ENCODE measurements at regions not wholly inside any gene's neighbourhood (a gene's known extent, or its start where the extent isn't known, plus 50 kb on each side); places are given as distances from the start of the nearest gene placed in this dataset.
A peak's percentile ranks its signal among the peaks of the same experiment; 100 is the strongest.

DNA sequence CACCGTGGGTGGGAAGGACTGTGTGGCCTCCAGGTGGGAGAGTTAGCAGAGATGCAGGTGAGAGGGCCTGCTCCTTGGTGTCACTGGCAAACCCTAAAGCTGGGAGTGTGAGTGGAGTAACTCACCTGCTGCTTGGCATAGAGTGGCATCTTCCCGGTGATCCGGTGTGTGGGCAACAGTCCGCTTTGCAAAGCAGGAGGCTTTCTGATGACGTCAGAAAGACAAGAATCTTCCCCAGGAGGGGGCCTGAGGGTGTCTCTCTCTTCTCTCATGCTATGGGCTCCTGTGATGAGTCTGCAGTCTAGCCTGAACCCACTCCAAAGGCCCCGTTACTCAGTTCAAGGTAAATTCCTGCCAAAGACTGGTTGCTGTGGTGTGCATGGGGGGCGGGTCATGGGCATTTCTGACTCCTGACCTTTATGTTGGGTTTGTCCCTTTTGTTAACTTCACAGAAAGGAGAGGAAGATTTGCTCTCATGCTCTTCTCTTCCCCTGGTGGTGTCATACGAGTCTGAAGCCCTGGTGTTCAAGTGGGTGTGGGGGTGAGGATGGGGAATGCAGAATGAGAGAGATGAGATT is 187.9 kb downstream of the GATA3 start:
- ATAC-seq (peak; percentile 87 to 97), DNase-seq (ENCODE audit: low spot score in 2 of 2) (peak; percentile 50 to 87)
- H3K27ac Mint-ChIP-seq: peak overlapping the region in 1 of 2 donors; percentile 57
- peaks cover 5 to 14% of the 10 kb centered on the region in 2 donors for H3K36me3 Mint-ChIP-seq
- peaks cover 0 to 7% of the 10 kb centered on the region in 2 donors for H3K9me3 Mint-ChIP-seq

DNA sequence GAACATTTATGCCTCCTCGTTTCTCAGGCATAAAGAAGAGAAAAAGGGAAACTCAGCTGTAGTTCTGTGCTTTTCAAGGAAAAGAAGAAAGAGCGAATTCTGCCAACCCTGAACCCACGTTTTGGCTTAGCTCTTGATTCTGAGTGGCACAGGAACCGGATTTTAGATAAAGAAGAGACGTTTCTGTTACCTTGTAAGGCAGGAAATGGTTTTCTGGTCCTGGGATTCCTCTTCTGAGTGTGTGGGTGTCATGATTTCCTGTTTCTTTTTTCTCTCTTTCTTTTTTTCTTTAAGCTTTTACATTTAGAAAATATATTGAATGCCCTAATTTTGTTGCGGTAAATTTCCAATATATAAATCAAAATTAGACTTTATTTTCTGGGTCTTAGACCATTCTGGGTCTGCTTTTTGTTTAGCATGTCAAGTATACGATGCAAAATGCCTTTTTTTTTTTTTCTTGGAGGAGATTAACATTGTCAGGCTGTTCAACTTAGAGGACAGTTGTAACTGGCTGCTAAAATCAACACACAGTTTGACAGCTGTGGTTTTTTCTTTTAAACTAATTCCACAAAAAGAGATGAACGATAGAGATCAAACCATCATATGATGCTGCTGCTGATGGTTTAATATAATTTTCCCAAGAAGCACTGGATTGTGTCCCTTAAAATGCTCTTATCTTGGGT is 190.8 kb downstream of the GATA3 start:
- ATAC-seq (peak in 1 of 2 donors; percentile 40), DNase-seq (ENCODE audit: low spot score in 2 of 2) (no peak)
- Mint-ChIP-seq H3K27ac (peak overlapping the region; percentile 22 to 83), H3K36me3 (peaks cover 15 to 20% of the 10 kb centered on the region in 2 donors), H3K9me3 (peaks cover 8 to 12% of the 10 kb centered on the region in 2 donors)

DNA sequence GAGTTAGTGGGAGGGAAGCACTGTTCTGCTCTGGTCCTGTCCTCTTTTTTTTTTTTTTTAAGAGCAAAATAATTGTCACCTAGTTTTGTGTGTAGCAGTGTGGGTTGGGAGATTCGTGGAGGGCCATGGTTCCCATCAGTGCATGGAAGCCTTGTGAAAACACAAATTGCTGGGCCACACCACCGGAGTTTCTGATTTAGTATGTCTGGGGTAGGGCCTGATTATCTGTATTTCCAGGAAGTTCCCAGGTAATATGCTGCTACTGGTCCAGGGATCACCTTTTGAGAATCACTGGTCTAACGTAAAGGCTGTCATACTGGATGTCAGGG is 191.3 kb downstream of the GATA3 start:
- ATAC-seq: no peak
- peaks cover 8 to 12% of the 10 kb centered on the region in 2 donors for H3K9me3 Mint-ChIP-seq
- H3K27ac Mint-ChIP-seq: peak overlapping the region in 1 of 2 donors; percentile 83
- peaks cover 13 to 20% of the 10 kb centered on the region in 2 donors for H3K36me3 Mint-ChIP-seq
- DNase-seq (ENCODE audit: low spot score in 2 of 2): no peak

DNA sequence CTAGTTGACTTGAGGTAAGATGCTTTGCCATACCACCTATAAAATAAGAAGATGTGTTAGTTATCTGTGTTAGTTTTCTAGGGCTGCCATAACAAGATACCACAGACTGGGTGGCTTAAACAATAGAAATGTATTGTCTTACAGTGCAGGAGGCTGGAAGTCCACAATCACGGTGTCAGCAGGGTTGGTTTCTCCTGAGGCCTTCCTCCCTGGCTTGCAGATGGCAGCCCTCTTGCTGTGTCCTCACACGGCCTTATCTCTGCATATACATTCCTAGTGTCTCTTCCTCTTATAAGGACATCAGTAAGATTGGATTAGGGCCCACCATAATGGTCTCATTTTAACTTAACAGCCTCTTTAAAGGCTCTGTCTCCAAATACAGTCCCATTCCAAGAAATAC is 192.1 kb downstream of the GATA3 start:
- Mint-ChIP-seq H3K9me3 (peaks cover 8 to 12% of the 10 kb centered on the region in 2 donors), H3K36me3 (peaks cover 13 to 20% of the 10 kb centered on the region in 2 donors), H3K27ac (no peak overlapping the region)
- ATAC-seq: no peak
- DNase-seq (ENCODE audit: low spot score in 2 of 2): no peak

DNA sequence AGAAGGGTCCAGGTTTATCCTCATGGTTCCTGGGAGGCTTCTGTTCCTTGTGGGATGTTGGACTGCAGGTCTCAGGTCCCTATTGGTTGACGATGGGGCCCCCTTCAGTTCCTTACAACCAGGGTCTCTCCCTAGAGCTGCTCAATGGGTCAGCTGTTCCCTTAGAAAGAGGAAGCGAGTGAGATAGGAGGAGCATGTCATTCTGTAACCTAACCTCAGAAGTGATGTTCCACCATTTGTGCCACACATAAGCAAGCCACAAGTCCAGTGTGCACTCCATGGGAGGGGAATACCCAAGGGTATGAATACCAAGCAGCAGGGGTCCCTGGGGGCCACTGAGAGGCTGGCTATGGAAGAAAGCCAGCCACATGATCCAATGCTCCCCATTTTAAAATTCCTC is 192.7 kb downstream of the GATA3 start:
- ATAC-seq (no peak), DNase-seq (ENCODE audit: low spot score in 2 of 2) (no peak)
- H3K36me3 Mint-ChIP-seq: peaks cover 13 to 20% of the 10 kb centered on the region in 2 donors
- H3K27ac Mint-ChIP-seq: no peak overlapping the region
- H3K9me3 Mint-ChIP-seq: peaks cover 8 to 12% of the 10 kb centered on the region in 2 donors

DNA sequence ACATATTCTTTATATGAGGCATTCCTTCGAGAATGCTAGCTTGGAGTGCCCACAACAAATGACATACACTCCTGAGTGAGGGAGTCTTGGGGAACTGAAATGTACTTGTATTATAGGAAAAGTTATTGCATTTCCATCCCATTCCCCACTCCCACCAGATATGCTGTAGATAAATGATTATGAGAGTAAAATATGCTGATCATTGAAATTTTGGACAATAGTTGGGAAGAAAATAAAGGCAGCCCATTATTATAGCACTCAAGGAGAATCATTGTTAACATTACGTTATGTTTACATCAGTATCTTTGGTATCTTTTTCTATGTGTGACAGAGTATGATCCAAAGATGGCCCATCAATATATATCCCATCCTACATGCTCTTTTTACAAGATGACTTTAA is 194.4 kb downstream of the GATA3 start:
- no peak overlapping the region for H3K27ac Mint-ChIP-seq
- ATAC-seq: no peak
- peaks cover 8 to 12% of the 10 kb centered on the region in 2 donors for H3K9me3 Mint-ChIP-seq
- H3K36me3 Mint-ChIP-seq: peaks cover 13 to 20% of the 10 kb centered on the region in 2 donors
- DNase-seq (ENCODE audit: low spot score in 2 of 2): no peak

DNA sequence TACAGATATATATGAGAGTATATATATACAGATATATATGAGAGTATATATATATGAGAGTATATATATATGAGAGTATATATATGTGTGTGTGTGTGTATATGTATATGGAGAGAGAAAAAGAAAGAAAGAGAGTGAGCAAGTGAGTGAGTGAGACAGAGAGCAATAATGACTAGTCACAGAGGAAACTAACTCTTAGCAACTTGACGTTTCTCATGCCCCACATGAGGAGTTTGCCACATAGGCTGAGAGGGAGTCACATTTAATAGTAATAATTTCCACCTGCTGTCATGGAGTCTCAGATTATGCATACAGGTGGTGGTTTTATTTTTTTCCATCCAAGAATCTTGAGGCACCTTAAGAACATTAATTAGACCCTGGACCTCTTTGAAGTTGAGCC is 199.9 kb downstream of the GATA3 start:
- ATAC-seq: peak; percentile 96
- Mint-ChIP-seq H3K36me3 (peaks cover 6 to 19% of the 10 kb centered on the region in 2 donors), H3K27ac (peak overlapping the region; percentile 94 to 99), H3K9me3 (peaks cover 5 to 8% of the 10 kb centered on the region in 2 donors)
- DNase-seq (ENCODE audit: low spot score in 2 of 2): peak in 1 of 2 donors; percentile 23

DNA sequence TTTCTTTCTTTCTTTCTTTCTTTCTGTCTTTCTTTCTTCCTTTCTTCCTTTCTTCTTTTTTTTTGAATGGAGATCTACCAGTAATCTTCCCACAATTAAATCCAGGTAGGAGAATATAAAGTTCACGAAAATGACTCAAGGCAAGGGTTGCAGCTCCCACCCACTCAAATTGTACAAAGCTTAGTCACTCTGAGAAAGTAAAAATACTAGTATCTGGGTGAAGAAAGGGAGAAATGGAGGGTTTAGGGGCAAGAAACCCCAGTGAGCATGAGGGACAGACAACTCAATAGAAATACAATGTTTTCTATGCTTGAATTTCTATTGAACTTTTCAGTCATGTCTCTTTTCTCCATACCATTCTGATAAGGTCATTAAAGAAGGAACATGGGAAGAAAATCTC is 200.8 kb downstream of the GATA3 start:
- no peak for DNase-seq (ENCODE audit: low spot score in 2 of 2)
- H3K27ac Mint-ChIP-seq: peak overlapping the region; percentile 94 to 99
- H3K36me3 Mint-ChIP-seq: peaks cover under 1 to 12% of the 10 kb centered on the region in 2 donors
- peaks cover 0 to 4% of the 10 kb centered on the region in 2 donors for H3K9me3 Mint-ChIP-seq
- ATAC-seq: peak; percentile 43 to 51

DNA sequence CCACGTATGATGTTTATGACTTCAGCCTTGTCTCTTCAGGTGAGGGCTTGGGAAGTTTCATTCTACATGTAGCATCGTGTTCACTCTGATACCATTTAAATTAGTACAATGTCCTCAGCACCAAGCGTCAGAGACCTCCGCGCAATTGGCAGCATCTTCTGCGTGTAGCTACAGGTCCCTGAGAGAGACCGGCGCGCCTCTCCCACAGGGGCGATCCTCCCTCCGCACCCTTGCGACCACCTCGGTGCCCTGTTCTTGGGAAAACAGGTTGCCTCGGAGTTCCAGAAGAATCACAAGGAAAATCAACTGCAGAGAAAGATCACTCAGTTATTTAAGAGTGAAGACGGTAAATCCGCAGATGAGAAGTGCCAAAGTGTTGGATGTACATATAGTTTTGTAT is 206.2 kb downstream of the GATA3 start:
- peaks cover 0 to 12% of the 10 kb centered on the region in 2 donors for H3K36me3 Mint-ChIP-seq
- ATAC-seq (no peak), DNase-seq (ENCODE audit: low spot score in 2 of 2) (no peak)
- peaks cover 0 to 4% of the 10 kb centered on the region in 2 donors for H3K9me3 Mint-ChIP-seq
- no peak overlapping the region for H3K27ac Mint-ChIP-seq

DNA sequence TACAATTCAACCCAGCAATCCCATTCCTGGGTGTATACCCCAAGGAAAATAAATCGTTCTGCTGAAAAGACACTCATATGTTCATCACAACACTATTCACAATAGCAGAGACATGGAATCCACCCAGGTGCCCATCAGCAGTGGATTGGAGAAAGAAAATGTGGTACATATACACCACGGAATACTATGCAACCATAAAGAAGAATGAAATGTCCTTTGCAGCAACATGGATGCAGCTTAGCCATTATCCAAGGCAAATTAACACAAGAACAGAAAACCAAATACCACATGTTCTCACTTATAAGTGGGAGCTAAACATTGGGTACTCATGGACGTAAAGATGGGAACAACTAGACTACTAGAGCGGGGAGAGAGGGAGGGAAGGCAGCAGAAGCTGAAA is 207.8 kb downstream of the GATA3 start:
- ATAC-seq: no peak
- H3K27ac Mint-ChIP-seq: no peak overlapping the region
- peaks cover 0 to 5% of the 10 kb centered on the region in 2 donors for H3K36me3 Mint-ChIP-seq
- DNase-seq (ENCODE audit: low spot score in 2 of 2): no peak
- H3K9me3 Mint-ChIP-seq: peaks cover 0 to 4% of the 10 kb centered on the region in 2 donors

DNA sequence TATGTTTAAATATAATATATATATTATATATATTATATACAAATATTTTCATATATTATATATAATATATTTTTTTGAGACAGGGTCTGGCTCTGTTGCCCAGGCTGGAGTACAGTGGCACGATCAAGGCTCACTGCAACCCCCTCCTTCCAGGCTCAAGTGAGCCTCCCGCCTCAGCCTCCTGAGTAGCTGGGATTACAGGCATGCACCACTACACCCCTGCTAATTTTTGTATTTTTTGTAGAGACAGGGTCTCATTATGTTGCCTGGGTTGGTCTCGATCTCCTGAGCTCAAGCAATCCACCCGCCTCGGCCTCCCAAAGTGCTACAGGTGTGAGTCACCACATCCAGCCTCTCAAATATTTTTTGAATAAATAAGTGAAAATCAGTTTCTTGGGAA is 215.5 kb downstream of the GATA3 start:
- no peak for DNase-seq (ENCODE audit: low spot score in 2 of 2)
- peaks cover 4 to 6% of the 10 kb centered on the region in 2 donors for H3K9me3 Mint-ChIP-seq
- no peaks in the 10 kb centered on the region for H3K36me3 Mint-ChIP-seq
- H3K27ac Mint-ChIP-seq: no peak overlapping the region
- peak; percentile 31 to 59 for ATAC-seq

DNA sequence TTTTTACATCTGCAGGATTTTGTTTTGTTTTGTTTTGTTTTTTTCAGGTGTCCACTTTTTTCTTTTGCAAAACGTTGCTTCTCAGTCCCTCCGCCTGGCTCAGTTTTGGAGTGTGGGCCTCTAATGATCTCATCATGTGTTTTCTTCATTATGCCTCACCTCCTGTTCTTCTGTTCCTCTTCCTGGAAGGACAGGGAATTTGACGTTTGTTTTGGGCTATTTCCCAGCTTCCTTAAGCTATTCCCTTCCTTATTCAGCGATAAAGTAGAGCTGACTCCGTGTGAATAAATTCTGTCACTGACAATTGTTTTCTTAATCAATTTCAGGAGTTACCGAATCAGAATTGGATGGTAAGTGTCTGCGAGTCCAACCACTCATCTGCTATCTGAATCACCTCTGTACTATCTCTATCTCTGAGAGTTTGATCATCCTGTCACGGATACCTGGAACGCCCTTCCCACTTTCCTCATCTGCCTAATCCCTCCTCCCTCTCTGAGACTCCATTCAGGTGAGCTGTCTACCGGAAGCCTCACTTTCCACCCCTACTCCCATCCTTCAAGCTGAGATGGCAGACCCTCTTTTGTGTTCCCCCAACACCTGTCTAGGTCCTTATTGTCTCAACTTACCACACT is 218.4 kb downstream of the GATA3 start:
- Mint-ChIP-seq H3K27ac (no peak overlapping the region), H3K9me3 (peaks cover 4 to 12% of the 10 kb centered on the region in 2 donors), H3K36me3 (no peaks in the 10 kb centered on the region)
- no peak for ATAC-seq
- DNase-seq (ENCODE audit: low spot score in 2 of 2): no peak

DNA sequence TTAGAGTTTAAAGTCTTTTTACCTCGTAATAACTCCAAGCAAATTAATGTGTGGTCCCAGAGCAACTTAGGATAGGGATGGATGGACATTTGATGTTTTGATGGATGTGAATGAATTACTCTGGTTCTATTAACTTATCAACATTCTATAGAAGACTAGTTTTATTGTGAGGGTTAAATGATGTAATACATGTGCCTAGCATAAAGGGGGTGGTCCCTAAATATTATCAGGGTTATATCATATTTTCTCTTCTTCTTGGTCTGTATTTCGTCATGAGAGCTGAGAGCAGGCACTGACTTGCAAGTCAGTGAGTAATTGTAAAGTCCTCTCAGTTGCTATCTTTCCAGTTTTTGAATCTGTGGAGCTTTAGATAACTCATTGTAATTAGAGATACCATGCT is 219.3 kb downstream of the GATA3 start:
- no peaks in the 10 kb centered on the region for H3K36me3 Mint-ChIP-seq
- no peak for DNase-seq (ENCODE audit: low spot score in 2 of 2)
- H3K27ac Mint-ChIP-seq: no peak overlapping the region
- ATAC-seq: no peak
- peaks cover 4 to 12% of the 10 kb centered on the region in 2 donors for H3K9me3 Mint-ChIP-seq

DNA sequence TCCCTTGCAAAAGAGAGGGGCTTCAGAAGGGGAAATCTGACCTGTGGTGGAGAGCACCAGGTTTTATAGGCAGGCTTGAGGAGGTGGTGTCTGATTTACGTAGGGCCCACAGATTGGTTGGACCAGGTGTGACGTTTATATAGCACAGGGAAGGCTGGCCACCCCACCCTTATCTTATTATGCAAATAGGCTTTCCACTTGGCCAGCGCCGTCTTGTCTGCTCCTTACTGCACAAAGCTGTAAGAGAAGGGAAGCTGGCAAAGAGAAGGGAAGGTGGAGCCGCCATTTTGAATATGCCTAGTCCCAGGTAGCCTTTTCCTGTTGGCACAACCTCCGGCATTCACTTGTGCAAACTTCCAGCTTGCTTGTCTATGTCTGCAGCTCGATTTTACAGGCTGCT is 221.4 kb downstream of the GATA3 start:
- ATAC-seq (no peak), DNase-seq (ENCODE audit: low spot score in 2 of 2) (no peak)
- H3K36me3 Mint-ChIP-seq: no peaks in the 10 kb centered on the region
- H3K27ac Mint-ChIP-seq: no peak overlapping the region
- peaks cover 4 to 12% of the 10 kb centered on the region in 2 donors for H3K9me3 Mint-ChIP-seq

DNA sequence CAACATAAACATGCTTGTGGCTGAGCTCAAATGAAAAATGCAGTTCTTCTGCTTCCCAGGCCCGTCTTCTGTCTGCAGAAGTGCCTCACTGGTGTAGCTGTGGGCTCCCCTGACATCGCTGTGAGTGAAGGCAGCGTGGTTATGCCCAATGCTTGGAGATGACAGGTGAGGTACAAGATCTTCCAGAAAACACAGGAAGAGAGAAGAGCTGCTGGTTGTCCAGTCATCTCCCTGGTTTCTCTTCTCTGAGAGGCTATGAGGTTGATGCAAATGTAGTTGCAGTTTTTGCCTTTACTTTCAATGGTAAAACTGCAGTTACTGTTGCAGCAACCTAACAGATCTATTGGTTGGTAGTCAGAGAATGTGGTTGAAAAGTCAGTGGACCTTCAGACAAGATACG is 223.6 kb downstream of the GATA3 start:
- H3K36me3 Mint-ChIP-seq: no peaks in the 10 kb centered on the region
- DNase-seq (ENCODE audit: low spot score in 2 of 2) (no peak), ATAC-seq (peak; percentile 83 to 88)
- peaks cover 4 to 12% of the 10 kb centered on the region in 2 donors for H3K9me3 Mint-ChIP-seq
- no peak overlapping the region for H3K27ac Mint-ChIP-seq

DNA sequence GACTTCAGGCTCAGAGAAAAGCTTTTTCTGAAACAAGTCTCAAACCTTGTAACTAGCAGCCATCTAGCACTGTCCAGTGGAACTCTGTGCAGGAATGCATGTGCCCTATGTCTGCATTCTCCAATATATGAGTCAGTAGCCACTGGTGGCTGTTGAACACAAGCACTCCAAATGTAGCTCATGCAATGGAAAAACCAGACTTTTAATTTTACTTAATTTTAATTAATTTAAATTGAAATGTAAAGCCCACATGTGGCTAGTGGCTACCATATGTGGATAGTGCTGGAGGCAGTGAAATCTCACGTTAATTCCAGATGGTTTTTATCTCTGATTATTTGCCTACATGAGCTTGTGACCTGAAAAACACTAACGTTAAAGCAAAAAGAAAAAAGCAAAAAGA is 225.1 kb downstream of the GATA3 start:
- no peak overlapping the region for H3K27ac Mint-ChIP-seq
- no peak for ATAC-seq
- peaks cover 0 to 4% of the 10 kb centered on the region in 2 donors for H3K36me3 Mint-ChIP-seq
- H3K9me3 Mint-ChIP-seq: peaks cover 2 to 9% of the 10 kb centered on the region in 2 donors
- DNase-seq (ENCODE audit: low spot score in 2 of 2): no peak

DNA sequence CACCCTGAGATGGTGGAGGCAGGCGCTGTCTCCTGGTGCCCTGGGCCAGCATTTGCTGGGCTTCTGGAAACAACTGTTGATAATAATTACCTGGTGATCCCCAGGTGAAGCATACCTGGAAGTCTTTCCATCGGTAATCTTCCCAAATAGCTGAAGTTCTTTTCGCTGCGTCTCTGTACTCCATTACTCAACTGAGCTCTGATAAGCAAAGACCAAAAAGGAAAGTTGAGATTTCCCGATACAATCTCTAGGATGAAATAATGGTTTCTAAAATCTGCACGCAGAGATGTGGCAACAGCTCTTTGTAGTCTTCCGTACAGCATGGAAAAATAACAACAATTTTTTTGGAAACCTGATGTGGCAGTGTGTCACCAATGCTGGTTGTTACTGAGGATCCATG is 226.5 kb downstream of the GATA3 start:
- Mint-ChIP-seq H3K9me3 (peaks cover 0 to 4% of the 10 kb centered on the region in 2 donors), H3K27ac (no peak overlapping the region), H3K36me3 (peaks cover 0 to 5% of the 10 kb centered on the region in 2 donors)
- DNase-seq (ENCODE audit: low spot score in 2 of 2): no peak
- ATAC-seq: no peak

Measured in activated naive CD4-positive, alpha-beta T cell treated with anti-CD3 and anti-CD28 coated beads, Interleukin-2, amount 50 U/mL, for 72 hours (primary cell).